HCT116 (cell line): ENCODE measurements at regions not wholly inside any gene's neighbourhood (a gene's known extent, or its start where the extent isn't known, plus 50 kb on each side); places are given as distances from the start of the nearest gene placed in this dataset.

Experiments used
- ATAC-seq: fragments of 200-7000 bp; cut with Tn5 transposase; 2 replicates; pipeline ENCODE4 v1.9.1; 2020; ENCODE audit warnings: mild to moderate bottlenecking, moderate library complexity
- BruUV-seq: library from RNA; stranded (reverse); fragments of 400-500 nt; replicated peaks from 2 replicates; lab custom pipeline; 2021; lab: Mats Ljungman, UMichigan
- CTCF ChIA-PET: fragments of 300-600 bp; sonication (Branson Sonifier 250); formaldehyde crosslinking; loops from one replicate; lab custom pipeline; 2021; ENCODE audit warnings: antibody characterized with exemption; lab: Charles Lee
- POLR2A ChIA-PET: fragments of 300-600, 350-600 bp; sonication (Branson Sonifier 250); formaldehyde crosslinking; loops from one replicate; lab custom pipeline; 2021; ENCODE audit warnings: antibody characterized with exemption; lab: Charles Lee
- RAD21 ChIA-PET, 2 experiments: fragments of 300-600 bp; sonication (Branson Sonifier 250); formaldehyde crosslinking; loops; one replicate each; lab custom pipeline; 2023; ENCODE audit warnings: low total read pairs in 2 of 2; ENCODE audit not compliant: uncharacterized antibody in 2 of 2, unreplicated experiment in 2 of 2, low non-redundant PET in 1 of 2; lab: Charles Lee
- DNase-seq: peaks from one replicate; pipeline ENCODE4 v3.0.0-alpha.2; 2010; ENCODE audit warnings: low read depth, low spot score
- H2AFZ ChIP-seq: fragments of 200-600 bp; shearing (Covaris generic), sonication (generic); 2 replicates; pipeline ENCODE4 v1.6.1; 2017; ENCODE audit warnings: low read depth, mixed run types, mixed read lengths, antibody characterized with exemption, low read length; ENCODE audit not compliant: poor library complexity, severe bottlenecking
- H3K27ac ChIP-seq: 2 replicates; pipeline ENCODE4 v1.5.1; 2012; ENCODE audit warnings: low read depth, low read length
- H3K27me3 ChIP-seq: fragments of 200-600 bp; sonication (generic); 2 replicates; pipeline ENCODE4 v1.6.1; 2016; ENCODE audit warnings: mixed run types, low read length, mixed read lengths; ENCODE audit not compliant: insufficient read depth
- H3K36me3 ChIP-seq, 2 experiments: fragments of 200-500 bp in 1 of 2; fragments of 200-600 bp in 1 of 2; sonication (Bioruptor generic) in 1 of 2; sonication (generic) in 1 of 2; 2 replicates each; pipeline versions ENCODE4 v1.5.1 to v1.6.1; 2014 to 2016; ENCODE audit warnings: low read length in 2 of 2, inconsistent platforms in 1 of 2, mixed read lengths in 1 of 2, mixed run types in 1 of 2; ENCODE audit not compliant: insufficient read depth in 2 of 2, control insufficient read depth in 1 of 2
- H3K4me1 ChIP-seq, 2 experiments: fragments of 200-600 bp in 1 of 2; sonication (generic) in 1 of 2; 2 replicates each; pipeline versions ENCODE4 v1.5.1 to v1.6.1; 2012 to 2017; ENCODE audit warnings: low read length in 2 of 2, inconsistent platforms in 1 of 2, mild to moderate bottlenecking in 1 of 2, mixed read lengths in 1 of 2, mixed run types in 1 of 2, moderate library complexity in 1 of 2; ENCODE audit not compliant: insufficient read depth in 2 of 2, control insufficient read depth in 1 of 2
- H3K4me2 ChIP-seq: fragments of 200-600 bp; sonication (generic); 2 replicates; pipeline ENCODE4 v1.6.1; 2017; ENCODE audit warnings: mixed run types, low read length, mixed read lengths
- H3K4me3 ChIP-seq, 2 experiments: fragments of 200-600 bp in 1 of 2; sonication (generic) in 1 of 2; replicated peaks in 1 of 2; 2 replicates each; pipeline ENCODE4 v1.5.1; 2011 to 2016; ENCODE audit warnings: low read length in 2 of 2, control low read depth in 1 of 2, low read depth in 1 of 2, mild to moderate bottlenecking in 1 of 2, mixed read lengths in 1 of 2, mixed run types in 1 of 2
- H3K79me2 ChIP-seq: fragments of 200-600 bp; sonication (generic); 2 replicates; pipeline ENCODE4 v1.6.1; 2017; ENCODE audit warnings: mild to moderate bottlenecking, mixed run types, low read length, moderate library complexity, mixed read lengths; ENCODE audit not compliant: insufficient read depth
- H3K9ac ChIP-seq: fragments of 200-600 bp; sonication (generic); 2 replicates; pipeline ENCODE4 v1.6.1; 2016; ENCODE audit warnings: low read length, mixed read lengths
- H3K9me2 ChIP-seq: fragments of 200-600 bp; sonication (generic), shearing (Covaris generic); 2 replicates; pipeline ENCODE4 v1.6.1; 2017; ENCODE audit warnings: mixed run types, mild to moderate bottlenecking, moderate library complexity; ENCODE audit not compliant: insufficient read depth
- H3K9me3 ChIP-seq, 2 experiments: fragments of 200-500 bp in 1 of 2; fragments of 200-600 bp in 1 of 2; sonication (Bioruptor generic) in 1 of 2; sonication (generic) in 1 of 2; 2 replicates each; pipeline ENCODE4 v1.6.1; 2014 to 2017; ENCODE audit warnings: low read length in 2 of 2, mixed read lengths in 2 of 2, inconsistent platforms in 1 of 2, low read depth in 1 of 2, mild to moderate bottlenecking in 1 of 2, mixed run types in 1 of 2, moderate library complexity in 1 of 2; ENCODE audit not compliant: control insufficient read depth in 1 of 2, insufficient read depth in 1 of 2
- H4K20me1 ChIP-seq: fragments of 200-600 bp; sonication (generic), shearing (Covaris generic); 2 replicates; pipeline ENCODE4 v1.6.1; 2017; ENCODE audit warnings: mixed run types, mild to moderate bottlenecking, moderate library complexity; ENCODE audit not compliant: insufficient read depth
- CBX3 ChIP-seq: IDR thresholded peaks from 2 replicates; pipeline ENCODE4 v1.6.1; 2012; ENCODE audit warnings: low read depth
- EZH2 ChIP-seq: fragments of 200-600 bp; sonication (generic); IDR thresholded peaks from 2 replicates; pipeline ENCODE4 v1.6.1; 2017; ENCODE audit warnings: antibody characterized with exemption, mixed run types
- EZH2phosphoT487 ChIP-seq: fragments of 200-600 bp; IDR thresholded peaks from 2 replicates; pipeline ENCODE4 v1.6.1; 2018; ENCODE audit warnings: antibody characterized with exemption, borderline replicate concordance
- POLR2AphosphoS5 ChIP-seq: IDR thresholded peaks from 2 replicates; pipeline ENCODE4 v1.6.1; 2011; ENCODE audit warnings: mild to moderate bottlenecking, low read depth, low read length, moderate library complexity
- REST ChIP-seq: IDR thresholded peaks from 2 replicates; pipeline ENCODE4 v1.6.1; 2012; ENCODE audit warnings: low read depth
- SIN3A ChIP-seq: IDR thresholded peaks from 2 replicates; pipeline ENCODE4 v1.6.1; 2012; ENCODE audit warnings: low read depth
- SP1 ChIP-seq: IDR thresholded peaks from 2 replicates; pipeline ENCODE4 v1.6.1; 2012; ENCODE audit warnings: low read depth
- TCF7L2 ChIP-seq: IDR thresholded peaks from 2 replicates; pipeline ENCODE4 v1.7.0; 2011; ENCODE audit warnings: borderline replicate concordance, inconsistent platforms; ENCODE audit not compliant: insufficient read depth, insufficient read length; ENCODE audit errors: extremely low read depth
- ZBTB33 ChIP-seq: IDR thresholded peaks from 2 replicates; pipeline ENCODE4 v1.6.1; 2011; ENCODE audit warnings: mild to moderate bottlenecking, low read length, moderate library complexity; ENCODE audit not compliant: insufficient replicate concordance; ENCODE audit errors: extremely low read depth
- intact Hi-C: fragments of 100-400 bp; cut with micrococcal nuclease; formaldehyde crosslinking; loops from 2 replicates; pipeline ENCODE4 v1.10.0; 2022
- TF ChIP-seq, protein P1 (sequence below), 3 experiments: fragments of 200-600 bp in 1 of 3; sonication (generic) in 1 of 3; IDR thresholded peaks in 2 of 3; conservative IDR thresholded peaks in 1 of 3; 2 replicates each; pipeline ENCODE4 v1.5.1; 2012 to 2017; ENCODE audit warnings: low read depth in 2 of 3, low read length in 2 of 3, antibody characterized with exemption in 1 of 3, borderline replicate concordance in 1 of 3, control low read depth in 1 of 3, mild to moderate bottlenecking in 1 of 3, mixed read lengths in 1 of 3, mixed run types in 1 of 3, moderate library complexity in 1 of 3; ENCODE audit not compliant: insufficient read depth in 1 of 3

- TF ChIP-seq TCF7L2 (no peak), REST (no peak), SP1 (no peak), EZH2phosphoT487 (no peak), CBX3 (no peak)
- TF ChIP-seq, all 23 proteins: peak for 0
Measured at GRCh38 chrX:5337160-5337559, 891.5 kb downstream of the NLGN4X start (continued).

GRCh38 chrX:5324546-5324945, 904.1 kb downstream of the NLGN4X start:
- ATAC-seq (no peak), DNase-seq (no peak)
- no peaks in the 10 kb centered on the region for H4K20me1 ChIP-seq
- H3K9me3 ChIP-seq = no peaks in the 10 kb centered on the region
- no peaks in the 10 kb centered on the region for H3K79me2 ChIP-seq
- H3K4me2 ChIP-seq = no peak overlapping the region
- no peaks in the 10 kb centered on the region for H3K27me3 ChIP-seq
- CTCF ChIA-PET = no interaction called here
- H3K4me1 ChIP-seq = no peaks in the 10 kb centered on the region
- RAD21 ChIA-PET = no interaction called here
- POLR2A ChIA-PET = no interaction called here
- H3K27ac ChIP-seq = no peak overlapping the region
- TF ChIP-seq ZBTB33 (no peak), EZH2 (no peak), POLR2AphosphoS5 (no peak), SIN3A (no peak)
- TF ChIP-seq, protein P1, sequence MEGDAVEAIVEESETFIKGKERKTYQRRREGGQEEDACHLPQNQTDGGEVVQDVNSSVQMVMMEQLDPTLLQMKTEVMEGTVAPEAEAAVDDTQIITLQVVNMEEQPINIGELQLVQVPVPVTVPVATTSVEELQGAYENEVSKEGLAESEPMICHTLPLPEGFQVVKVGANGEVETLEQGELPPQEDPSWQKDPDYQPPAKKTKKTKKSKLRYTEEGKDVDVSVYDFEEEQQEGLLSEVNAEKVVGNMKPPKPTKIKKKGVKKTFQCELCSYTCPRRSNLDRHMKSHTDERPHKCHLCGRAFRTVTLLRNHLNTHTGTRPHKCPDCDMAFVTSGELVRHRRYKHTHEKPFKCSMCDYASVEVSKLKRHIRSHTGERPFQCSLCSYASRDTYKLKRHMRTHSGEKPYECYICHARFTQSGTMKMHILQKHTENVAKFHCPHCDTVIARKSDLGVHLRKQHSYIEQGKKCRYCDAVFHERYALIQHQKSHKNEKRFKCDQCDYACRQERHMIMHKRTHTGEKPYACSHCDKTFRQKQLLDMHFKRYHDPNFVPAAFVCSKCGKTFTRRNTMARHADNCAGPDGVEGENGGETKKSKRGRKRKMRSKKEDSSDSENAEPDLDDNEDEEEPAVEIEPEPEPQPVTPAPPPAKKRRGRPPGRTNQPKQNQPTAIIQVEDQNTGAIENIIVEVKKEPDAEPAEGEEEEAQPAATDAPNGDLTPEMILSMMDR (IDR thresholded peaks at IDR 0.05 in 2 of 3, conservative IDR thresholded peaks at IDR 0.05 in 1 of 3; ENCODE audit: borderline replicate concordance in 1 of 3, insufficient read depth in 1 of 3, low read depth in 2 of 3, low read length in 2 of 3) = no peak
- H3K36me3 ChIP-seq = no peaks in the 10 kb centered on the region
- no peak overlapping the region for H3K4me3 ChIP-seq
- H3K9me2 ChIP-seq = no peaks in the 10 kb centered on the region
- H2AFZ ChIP-seq = no peak overlapping the region
- H3K9ac ChIP-seq = no peak overlapping the region
- intact Hi-C loops = no loop called here
- no TSS peak for BruUV-seq
